Loucy (cell line): ENCODE measurements at regions not wholly inside any gene's neighbourhood (a gene's known extent, or its start where the extent isn't known, plus 50 kb on each side); places are given as distances from the start of the nearest gene placed in this dataset.

Source experiments
- H2AFZ ChIP-seq: fragments of 200-600 bp; sonication (generic); 2 replicates; pipeline ENCODE4 v1.6.0; 2016; ENCODE audit warnings: antibody characterized with exemption, mild to moderate bottlenecking, low read length, moderate library complexity
- H3F3A ChIP-seq: fragments of 200-600 bp; 2 replicates; pipeline ENCODE4 v1.6.0; 2016; ENCODE audit warnings: antibody characterized with exemption, low read depth, mild to moderate bottlenecking
- H3K27me3 ChIP-seq: fragments of 200-600 bp; sonication (generic); 2 replicates; pipeline ENCODE4 v1.6.1; 2014; ENCODE audit warnings: low read length, mild to moderate bottlenecking; ENCODE audit not compliant: insufficient read depth, poor library complexity, severe bottlenecking
- H3K36me3 ChIP-seq: fragments of 200-600 bp; sonication (generic); 2 replicates; pipeline ENCODE4 v1.6.1; 2016; ENCODE audit warnings: low read length; ENCODE audit not compliant: insufficient read depth
- H3K4me1 ChIP-seq: fragments of 200-600 bp; sonication (generic); 2 replicates; pipeline ENCODE4 v1.5.1; 2014; ENCODE audit warnings: low read length, mild to moderate bottlenecking; ENCODE audit not compliant: insufficient read depth, poor library complexity, severe bottlenecking
- H3K4me2 ChIP-seq: fragments of 200-600 bp; sonication (generic); 2 replicates; pipeline ENCODE4 v1.6.0; 2014; ENCODE audit warnings: antibody characterized with exemption, low read length, low read depth, mild to moderate bottlenecking; ENCODE audit not compliant: poor library complexity, severe bottlenecking
- H3K4me3 ChIP-seq: fragments of 200-600 bp; sonication (generic); 2 replicates; pipeline ENCODE4 v1.5.1; 2014; ENCODE audit warnings: low read length, mild to moderate bottlenecking, mixed read lengths; ENCODE audit not compliant: poor library complexity, severe bottlenecking
- H3K79me2 ChIP-seq: fragments of 200-600 bp; sonication (generic); 2 replicates; pipeline ENCODE4 v1.6.1; 2014; ENCODE audit warnings: low read length; ENCODE audit not compliant: insufficient read depth
- H3K9ac ChIP-seq: fragments of 200-600 bp; sonication (generic); 2 replicates; pipeline ENCODE4 v1.6.0; 2014; ENCODE audit warnings: mild to moderate bottlenecking, low read depth, low read length, moderate library complexity; ENCODE audit not compliant: poor library complexity, severe bottlenecking
- H3K9me2 ChIP-seq: fragments of 200-600 bp; sonication (generic); replicated peaks from 2 replicates; pipeline ENCODE4 v1.6.1; 2016; ENCODE audit warnings: low read depth, low read length, mixed read lengths
- H3K9me3 ChIP-seq: fragments of 200-600 bp; sonication (generic); 2 replicates; pipeline ENCODE4 v1.6.1; 2014; ENCODE audit warnings: mild to moderate bottlenecking, antibody characterized with exemption, low read length, low read depth; ENCODE audit not compliant: insufficient read depth
- H4K20me1 ChIP-seq: fragments of 200-600 bp; sonication (generic); 2 replicates; pipeline ENCODE4 v1.6.0; 2014; ENCODE audit warnings: antibody characterized with exemption, low read length, mild to moderate bottlenecking; ENCODE audit not compliant: insufficient read depth, poor library complexity, severe bottlenecking
- EZH2phosphoT487 ChIP-seq: fragments of 200-600 bp; IDR thresholded peaks from 2 replicates; pipeline ENCODE4 v1.6.1; 2018; ENCODE audit warnings: antibody characterized with exemption, mild to moderate bottlenecking, moderate library complexity, borderline replicate concordance
- TF ChIP-seq, protein P1 (sequence below): fragments of 200-600 bp; sonication (generic); conservative IDR thresholded peaks from 2 replicates; pipeline ENCODE4 v1.5.1; 2014; ENCODE audit warnings: mild to moderate bottlenecking, antibody characterized with exemption, low read length

DNA sequence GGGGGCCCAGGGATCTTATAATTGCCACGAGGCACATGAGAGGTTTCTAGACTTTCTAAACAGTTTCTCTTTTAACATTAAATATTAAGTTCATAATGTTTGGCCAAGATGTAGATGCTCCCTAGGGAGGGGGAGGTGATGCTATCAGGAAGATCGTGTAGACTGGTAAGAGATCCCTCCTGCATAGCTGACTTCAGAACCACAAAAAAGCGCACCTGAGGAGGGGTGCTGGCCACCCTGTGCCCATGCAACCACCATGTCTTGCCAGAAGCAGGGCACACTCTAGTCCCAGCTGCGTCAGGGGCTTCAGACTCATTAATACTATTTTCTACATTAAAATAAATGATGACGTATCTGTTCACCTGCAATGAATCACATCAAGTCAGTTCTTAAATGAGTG is 103.4 kb upstream of the SLC35G4 start:
- Histone ChIP-seq H3K9me3 (no peaks in the 10 kb centered on the region; the same call in 1 of the 2 replicates), H3F3A (no peaks in the 10 kb centered on the region), H3K4me2 (no peak overlapping the region), H2AFZ (no peak overlapping the region), H3K27me3 (no peaks in the 10 kb centered on the region), H3K4me3 (no peak overlapping the region), H3K4me1 (no peaks in the 10 kb centered on the region), H4K20me1 (no peaks in the 10 kb centered on the region), H3K9me2 (no peaks in the 10 kb centered on the region), H3K9ac (no peak overlapping the region), H3K79me2 (no peaks in the 10 kb centered on the region), H3K36me3 (no peaks in the 10 kb centered on the region)
- TF ChIP-seq, protein P1, sequence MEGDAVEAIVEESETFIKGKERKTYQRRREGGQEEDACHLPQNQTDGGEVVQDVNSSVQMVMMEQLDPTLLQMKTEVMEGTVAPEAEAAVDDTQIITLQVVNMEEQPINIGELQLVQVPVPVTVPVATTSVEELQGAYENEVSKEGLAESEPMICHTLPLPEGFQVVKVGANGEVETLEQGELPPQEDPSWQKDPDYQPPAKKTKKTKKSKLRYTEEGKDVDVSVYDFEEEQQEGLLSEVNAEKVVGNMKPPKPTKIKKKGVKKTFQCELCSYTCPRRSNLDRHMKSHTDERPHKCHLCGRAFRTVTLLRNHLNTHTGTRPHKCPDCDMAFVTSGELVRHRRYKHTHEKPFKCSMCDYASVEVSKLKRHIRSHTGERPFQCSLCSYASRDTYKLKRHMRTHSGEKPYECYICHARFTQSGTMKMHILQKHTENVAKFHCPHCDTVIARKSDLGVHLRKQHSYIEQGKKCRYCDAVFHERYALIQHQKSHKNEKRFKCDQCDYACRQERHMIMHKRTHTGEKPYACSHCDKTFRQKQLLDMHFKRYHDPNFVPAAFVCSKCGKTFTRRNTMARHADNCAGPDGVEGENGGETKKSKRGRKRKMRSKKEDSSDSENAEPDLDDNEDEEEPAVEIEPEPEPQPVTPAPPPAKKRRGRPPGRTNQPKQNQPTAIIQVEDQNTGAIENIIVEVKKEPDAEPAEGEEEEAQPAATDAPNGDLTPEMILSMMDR: no peak
- no peak for TF ChIP-seq EZH2phosphoT487

DNA sequence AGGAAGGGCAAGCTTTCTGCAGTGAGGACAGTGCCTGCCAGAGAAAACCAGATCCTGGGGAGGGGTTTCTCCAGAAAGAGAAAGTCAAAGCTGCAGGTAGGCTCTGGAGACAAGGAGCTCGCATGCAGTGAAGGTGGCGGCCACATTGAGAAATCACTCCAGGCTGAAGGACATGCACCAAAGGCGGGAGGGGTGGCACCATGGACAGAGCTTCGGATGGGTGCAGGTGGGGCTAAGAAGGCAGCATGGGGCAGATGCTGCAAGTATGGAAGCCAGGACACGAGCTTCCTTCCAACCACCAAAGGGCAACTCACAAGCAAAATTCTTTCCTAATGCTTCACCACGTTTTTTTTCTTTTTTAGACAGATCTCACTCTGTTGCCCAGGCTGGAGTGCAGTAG is 104.4 kb upstream of the SLC35G4 start:
- H3K36me3 ChIP-seq: no peaks in the 10 kb centered on the region
- no peak overlapping the region for H3K9ac ChIP-seq
- no peaks in the 10 kb centered on the region for H3K4me1 ChIP-seq
- H3K9me2 ChIP-seq: no peaks in the 10 kb centered on the region
- H4K20me1 ChIP-seq: no peaks in the 10 kb centered on the region
- no peak overlapping the region for H3K4me2 ChIP-seq
- no peak overlapping the region for H2AFZ ChIP-seq
- no peaks in the 10 kb centered on the region; the same call in 1 of the 2 replicates for H3K9me3 ChIP-seq
- no peaks in the 10 kb centered on the region for H3K27me3 ChIP-seq
- no peak for TF ChIP-seq EZH2phosphoT487
- TF ChIP-seq, protein P1: no peak
- no peaks in the 10 kb centered on the region for H3F3A ChIP-seq
- H3K4me3 ChIP-seq: no peak overlapping the region
- no peaks in the 10 kb centered on the region for H3K79me2 ChIP-seq

DNA sequence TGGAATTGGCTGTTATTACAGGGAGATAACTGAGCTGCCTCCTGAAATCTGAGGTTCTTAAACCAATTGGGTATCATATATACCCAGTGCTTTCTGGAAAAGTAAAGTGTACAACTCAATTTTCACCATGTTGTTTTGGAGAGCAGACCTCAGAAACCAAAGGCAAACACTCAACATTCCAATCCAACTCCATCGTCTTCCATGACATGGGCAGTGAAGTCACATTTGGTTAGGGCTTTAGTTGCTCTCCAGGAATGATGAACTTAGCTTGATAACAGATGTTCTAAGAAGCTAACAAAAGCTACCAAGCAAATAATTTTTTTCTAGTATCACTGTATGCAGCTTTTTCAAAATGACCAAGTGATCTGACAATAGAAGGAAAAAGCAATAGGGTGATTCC is 107.0 kb upstream of the SLC35G4 start:
- Histone ChIP-seq H3K9me3 (no peaks in the 10 kb centered on the region; the same call in 1 of the 2 replicates), H3K4me1 (no peaks in the 10 kb centered on the region), H3K79me2 (no peaks in the 10 kb centered on the region), H3K27me3 (no peaks in the 10 kb centered on the region), H4K20me1 (no peaks in the 10 kb centered on the region), H3K4me3 (no peak overlapping the region), H3K9me2 (no peaks in the 10 kb centered on the region), H2AFZ (no peak overlapping the region), H3K9ac (no peak overlapping the region), H3K36me3 (no peaks in the 10 kb centered on the region), H3K4me2 (no peak overlapping the region), H3F3A (no peaks in the 10 kb centered on the region)
- TF ChIP-seq EZH2phosphoT487: no peak
- TF ChIP-seq, protein P1: no peak
